ENCODE measurements at regions not wholly inside any gene's neighbourhood (a gene's known extent, or its start where the extent isn't known, plus 50 kb on each side); places are given as distances from the start of the nearest gene placed in this dataset.

GRCh38 chr5:43920422-43920821, 317.4 kb downstream of the NNT start:
- TF ChIP-seq CTCF (conservative IDR thresholded peaks at IDR 0.05): no peak
- no peak overlapping the region for H3K27ac ChIP-seq

- no peak for TF ChIP-seq CTCF (conservative IDR thresholded peaks at IDR 0.05)
These were observed 314.9 kb downstream of the NNT start for GRCh38 chr5:43917925-43918324.

GRCh38 chr5:43903129-43903528, 300.1 kb downstream of the NNT start:
- H3K27ac ChIP-seq: no peak overlapping the region
- no peak for TF ChIP-seq CTCF (conservative IDR thresholded peaks at IDR 0.05)

More at GRCh38 chr5:43917925-43918324, 314.9 kb downstream of the NNT start:
- no peak overlapping the region for H3K27ac ChIP-seq

GRCh38 chr5:43900974-43901373, 298.0 kb downstream of the NNT start:
- no peak overlapping the region for H3K27ac ChIP-seq
- no peak for TF ChIP-seq CTCF (conservative IDR thresholded peaks at IDR 0.05)

GRCh38 chr5:43895876-43896275, 292.9 kb downstream of the NNT start:
- no peak overlapping the region for H3K27ac ChIP-seq
- TF ChIP-seq CTCF (conservative IDR thresholded peaks at IDR 0.05): no peak

- no peak overlapping the region for H3K27ac ChIP-seq
- no peak for TF ChIP-seq CTCF (conservative IDR thresholded peaks at IDR 0.05)
These were observed 291.1 kb downstream of the NNT start for GRCh38 chr5:43893951-43894684.

GRCh38 chr5:43891112-43891511, 288.1 kb downstream of the NNT start:
- TF ChIP-seq CTCF (conservative IDR thresholded peaks at IDR 0.05): no peak
- H3K27ac ChIP-seq: no peak overlapping the region

All from VCaP (cell line).